Gastroesophageal sphincter (tissue), 4 donors: ENCODE measurements at regions not wholly inside any gene's neighbourhood (a gene's known extent, or its start where the extent isn't known, plus 50 kb on each side); places are given as distances from the start of the nearest gene placed in this dataset.
"Not testable (repeated sequence)": the region's sequence is repeated elsewhere in the genome, so short reads cannot be mapped to it uniquely, and the experiment has no call there.

Experiments used
- ATAC-seq: fragments of 150-250 bp; one replicate; pipeline ENCODE4 v1.9.1; 2016; ENCODE audit warnings: mild to moderate bottlenecking, moderate library complexity
- H3K27ac ChIP-seq, 4 donors: fragments of 200-600 bp; sonication (generic) in 3 of 4; 1 replicate in 3 of 4; 2 replicates in 1 of 4; pipeline ENCODE4 v1.5.1; 2016 to 2019
- H3K27me3 ChIP-seq: fragments of 200-600 bp; sonication (generic); one replicate; pipeline ENCODE4 v1.5.1; 2019
- H3K36me3 ChIP-seq, 2 donors: fragments of 200-600 bp; sonication (generic); one replicate each; pipeline ENCODE4 v1.5.1; 2019; ENCODE audit warnings: control low read depth in 1 of 2
- H3K4me1 ChIP-seq, 3 donors: fragments of 200-600 bp; sonication (generic); 1 replicate in 2 of 3; 2 replicates in 1 of 3; pipeline ENCODE4 v1.5.1; 2016 to 2019; ENCODE audit warnings: control low read depth in 2 of 3
- H3K4me3 ChIP-seq, 2 donors: fragments of 200-600 bp; sonication (generic); one replicate each; pipeline ENCODE4 v1.5.1; 2019; ENCODE audit warnings: mild to moderate bottlenecking in 1 of 2, moderate library complexity in 1 of 2
- H3K9me3 ChIP-seq, 3 donors: fragments of 200-600 bp; sonication (generic); one replicate each; pipeline ENCODE4 v1.5.1; 2017 to 2019; ENCODE audit warnings: control low read depth in 2 of 3
- CTCF ChIP-seq, 4 experiments: fragments of 200-600 bp in 2 of 4; fragments of 450-650 bp in 2 of 4; sonication (generic) in 1 of 4; IDR thresholded peaks; one replicate each; pipeline ENCODE4 v1.5.1; 2017 to 2019; ENCODE audit warnings: antibody characterized with exemption in 4 of 4, mild to moderate bottlenecking in 2 of 4, moderate library complexity in 2 of 4
- EP300 ChIP-seq: sonication (generic); formaldehyde crosslinking; IDR thresholded peaks from one replicate; pipeline ENCODE4 v1.6.1; 2017; ENCODE audit warnings: antibody characterized with exemption, mild to moderate bottlenecking
- POLR2A ChIP-seq, 2 donors: fragments of 450-650 bp; IDR thresholded peaks; one replicate each; pipeline ENCODE4 v1.6.1; 2017; ENCODE audit warnings: antibody characterized with exemption in 2 of 2, mild to moderate bottlenecking in 2 of 2, moderate library complexity in 1 of 2
- POLR2AphosphoS5 ChIP-seq: sonication (generic); formaldehyde crosslinking; IDR thresholded peaks from one replicate; pipeline ENCODE4 v1.6.1; 2017; ENCODE audit warnings: antibody characterized with exemption
- WGBS, 2 donors: methylation state at CpG; one replicate each; pipeline ENCODE4 v1.1.5; 2018; ENCODE audit warnings: low coverage in 1 of 2; 5-methylcytosine and 5-hydroxymethylcytosine counted together

DNA sequence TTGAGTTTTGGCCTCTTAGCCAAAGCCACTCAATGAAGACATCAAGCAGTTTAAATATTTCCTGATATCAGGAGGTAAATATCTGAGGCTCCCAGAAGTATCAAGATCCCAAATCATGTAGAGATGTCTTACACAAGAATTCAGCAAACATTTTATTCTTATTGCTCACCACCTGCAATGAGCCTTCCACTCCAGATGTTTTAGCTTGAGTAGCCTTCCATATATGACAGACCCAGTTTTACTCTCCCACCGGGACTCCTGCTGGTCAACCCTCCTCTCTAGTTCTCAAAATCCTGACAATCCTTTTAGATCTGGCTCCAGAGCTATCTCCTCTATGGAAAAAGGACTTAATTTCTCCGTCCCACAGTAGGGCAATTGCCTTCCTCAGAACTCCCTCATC lies 404.4 kb downstream of the KCNA4 start:
- 80 to 97% methylated on average over 2 of the region's 2 CpGs for WGBS, 2 donors
- TF ChIP-seq EP300, result no peak
- no peak for TF ChIP-seq CTCF (IDR thresholded peaks at IDR 0.05)
- TF ChIP-seq POLR2A (IDR thresholded peaks at IDR 0.05), result no peak
- TF ChIP-seq POLR2AphosphoS5, result no peak
- Histone ChIP-seq H3K4me3 (no peak overlapping the region), H3K36me3 (no peaks in the 10 kb centered on the region), H3K27ac (no peak overlapping the region), H3K9me3 (no peaks in the 10 kb centered on the region), H3K27me3 (no peaks in the 10 kb centered on the region), H3K4me1 (no peaks in the 10 kb centered on the region)
- no peak for ATAC-seq

GRCh38 chr11:29606330-29607031 lies 410.3 kb downstream of the KCNA4 start:
- Histone ChIP-seq H3K27me3 (no peaks in the 10 kb centered on the region), H3K36me3 (no peaks in the 10 kb centered on the region), H3K4me3 (no peak overlapping the region), H3K9me3 (no peaks in the 10 kb centered on the region), H3K4me1 (no peaks in the 10 kb centered on the region), H3K27ac (no peak overlapping the region)
- no peak for TF ChIP-seq POLR2AphosphoS5
- no peak for TF ChIP-seq POLR2A (IDR thresholded peaks at IDR 0.05)
- no peak for ATAC-seq
- WGBS, 2 donors, result 71 to 74% methylated on average over 4 of the region's 4 CpGs

DNA sequence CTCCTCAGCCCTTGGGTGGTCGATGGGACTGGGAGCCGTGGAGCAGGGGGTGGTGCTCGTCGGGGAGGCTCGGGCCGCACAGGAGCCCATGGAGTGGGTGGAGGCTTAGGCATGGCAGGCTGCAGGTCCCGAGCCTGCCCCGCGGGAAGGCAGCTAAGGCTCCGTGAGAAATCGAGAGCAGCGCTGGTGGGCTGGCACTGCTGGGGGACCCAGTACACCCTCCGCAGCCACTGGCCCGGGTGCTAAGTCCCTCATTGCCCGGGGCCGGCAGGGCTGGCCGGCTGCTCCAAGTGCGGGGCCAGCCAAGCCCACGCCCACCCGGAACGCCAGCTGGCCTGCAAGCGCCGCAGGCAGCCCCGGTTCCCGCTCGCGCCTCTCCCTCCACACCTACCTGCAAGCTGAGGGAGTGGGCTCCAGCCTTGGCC lies 416.7 kb downstream of the KCNA4 start:
- H3K36me3 ChIP-seq, ATAC-seq: not testable (repeated sequence)
- no CpG with 5 or more reads among the region's 27 CpGs for WGBS, 2 donors

DNA sequence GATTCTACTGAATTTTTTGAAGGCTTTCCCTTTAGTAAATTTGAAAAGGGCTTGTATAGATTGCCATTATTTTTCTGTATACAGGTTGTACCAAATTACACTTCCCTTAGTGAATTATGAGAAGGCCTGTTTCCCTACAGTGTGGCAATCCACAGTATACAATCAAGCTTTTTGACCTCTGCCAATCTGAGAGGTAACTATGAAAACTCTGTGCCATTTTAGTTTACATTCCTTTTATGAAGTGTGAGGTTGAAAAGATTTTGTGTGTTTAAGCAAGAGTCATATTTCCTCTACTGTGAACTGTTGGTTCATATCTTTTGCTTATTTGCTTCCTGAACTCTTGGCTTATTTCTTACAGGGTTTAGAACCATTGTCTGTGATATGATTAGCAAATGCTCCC lies 432.5 kb downstream of the KCNA4 start:
- ATAC-seq, result no peak
- Histone ChIP-seq H3K9me3 (no peaks in the 10 kb centered on the region), H3K27me3 (no peaks in the 10 kb centered on the region), H3K4me1 (no peaks in the 10 kb centered on the region), H3K27ac (no peak overlapping the region), H3K4me3 (no peak overlapping the region), H3K36me3 (no peaks in the 10 kb centered on the region)
- TF ChIP-seq POLR2AphosphoS5 (no peak), POLR2A (IDR thresholded peaks at IDR 0.05) (no peak), EP300 (no peak), CTCF (IDR thresholded peaks at IDR 0.05) (no peak)

More for the DNA sequence above, 416.7 kb downstream of the KCNA4 start:
- H3K4me1 ChIP-seq, H3K4me3 ChIP-seq, H3K9me3 ChIP-seq, H3K27ac ChIP-seq, H3K27me3 ChIP-seq: not testable (repeated sequence)

DNA sequence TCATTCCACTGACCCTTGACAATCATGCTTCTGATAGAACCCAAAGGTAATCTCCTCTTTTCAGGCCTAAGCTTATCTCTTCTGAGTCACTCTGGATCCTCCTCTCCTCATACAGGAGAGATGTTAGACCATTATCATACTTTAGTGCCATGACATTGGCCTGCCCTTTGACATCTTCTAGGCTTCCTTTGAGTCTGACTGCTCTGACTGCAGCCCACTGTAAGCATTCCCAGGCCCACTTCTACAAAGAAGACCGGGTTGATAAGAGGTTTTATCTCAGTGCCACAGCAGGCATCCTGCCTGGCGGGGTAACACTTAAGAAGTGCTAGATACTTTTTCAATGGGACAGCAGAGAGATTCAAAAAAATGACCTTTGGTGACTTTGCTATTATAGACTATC lies 438.0 kb downstream of the KCNA4 start:
- Histone ChIP-seq H3K4me3 (no peak overlapping the region), H3K36me3 (no peaks in the 10 kb centered on the region), H3K4me1 (no peaks in the 10 kb centered on the region), H3K9me3 (no peaks in the 10 kb centered on the region), H3K27ac (no peak overlapping the region), H3K27me3 (no peaks in the 10 kb centered on the region)
- 63 to 100% methylated on average over 1 to 2 of the region's 2 CpGs for WGBS, 2 donors
- no peak for ATAC-seq
- no peak for TF ChIP-seq CTCF (IDR thresholded peaks at IDR 0.05)

DNA sequence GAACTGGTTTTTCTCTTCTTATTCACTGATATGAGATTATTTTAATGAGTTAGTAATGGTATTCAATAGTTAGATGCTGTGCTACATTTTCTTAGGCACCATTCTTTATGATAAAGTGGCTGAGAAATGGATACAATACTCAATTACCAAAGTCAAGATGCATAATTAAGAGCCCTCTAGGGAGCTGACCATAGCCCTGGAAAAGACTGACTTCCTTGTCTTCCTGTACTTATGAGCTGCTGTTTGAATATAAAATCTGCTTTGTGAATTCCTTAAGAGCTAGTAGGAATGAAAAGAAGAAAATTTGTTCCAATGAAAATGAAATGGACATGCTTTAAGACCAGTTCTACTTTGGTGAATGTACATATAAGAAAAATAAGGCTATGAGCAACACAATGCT lies 452.3 kb downstream of the KCNA4 start:
- no peak for TF ChIP-seq POLR2AphosphoS5
- no peak for TF ChIP-seq EP300
- no peak for TF ChIP-seq POLR2A (IDR thresholded peaks at IDR 0.05)
- TF ChIP-seq CTCF (IDR thresholded peaks at IDR 0.05), result no peak
- no peak for ATAC-seq
- Histone ChIP-seq H3K27ac (no peak overlapping the region), H3K36me3 (no peaks in the 10 kb centered on the region), H3K27me3 (no peaks in the 10 kb centered on the region), H3K4me3 (no peak overlapping the region), H3K4me1 (no peaks in the 10 kb centered on the region), H3K9me3 (no peaks in the 10 kb centered on the region)
